Forelimb muscle (tissue), 1 donor: ENCODE measurements at regions not wholly inside any gene's neighbourhood (a gene's known extent, or its start where the extent isn't known, plus 50 kb on each side); places are given as distances from the start of the nearest gene placed in this dataset.
"Not testable (repeated sequence)": the region's sequence is repeated elsewhere in the genome, so short reads cannot be mapped to it uniquely, and the experiment has no call there.

ENCODE experiments used
- DNase-seq: peaks from one replicate; pipeline ENCODE4 v3.0.0-alpha.2; 2013; ENCODE audit warnings: low read depth

GRCh38 chr5:93359296-93359959 is 221.6 kb downstream of the NR2F1-AS1 start:
- no peak for DNase-seq

- no peak for DNase-seq
Measured at GRCh38 chr5:93358176-93358575, 222.8 kb downstream of the NR2F1-AS1 start.

DNA sequence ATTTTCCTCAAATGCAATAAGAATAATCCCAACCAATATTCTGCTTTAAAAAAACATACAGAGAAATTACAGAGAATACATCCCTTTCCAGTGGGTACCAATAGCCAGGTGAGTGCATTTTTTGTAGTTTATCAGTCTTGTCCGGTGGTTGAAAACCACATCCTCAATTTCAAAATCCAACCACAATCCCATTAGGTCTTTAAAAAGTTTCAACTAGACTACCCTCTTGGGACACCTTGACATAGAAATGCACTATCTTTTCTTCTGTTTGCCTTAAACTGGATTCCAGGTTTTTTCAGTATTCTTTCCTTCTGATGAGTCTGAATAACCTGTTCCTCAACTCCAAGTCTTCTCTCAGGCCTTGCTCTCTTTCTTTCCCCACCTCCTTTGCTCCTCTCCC is 223.3 kb downstream of the NR2F1-AS1 start:
- no peak for DNase-seq

DNA sequence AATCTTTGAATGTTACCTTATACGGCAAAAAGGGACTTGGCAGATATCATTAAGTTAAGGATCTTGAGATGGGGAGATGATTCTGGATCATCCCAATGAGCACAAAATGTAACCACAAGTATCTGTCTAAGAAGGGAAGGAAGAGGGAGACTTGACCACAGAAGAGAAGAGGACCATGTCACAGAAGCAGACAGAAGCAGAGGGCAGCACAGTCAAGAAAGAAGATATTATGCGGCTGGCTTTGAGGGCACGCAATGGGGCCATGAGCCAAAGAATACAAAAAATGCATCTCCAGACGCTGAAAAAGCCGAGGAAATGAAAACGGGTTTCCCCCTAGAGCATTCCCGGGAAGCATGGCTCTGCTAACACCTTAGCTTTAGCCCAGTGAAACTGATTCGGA is 225.3 kb downstream of the NR2F1-AS1 start:
- no peak for DNase-seq

- no peak for DNase-seq
Measured at GRCh38 chr5:93352186-93352585, 228.8 kb downstream of the NR2F1-AS1 start.

- no peak for DNase-seq
Measured at GRCh38 chr5:93349613-93350012, 231.4 kb downstream of the NR2F1-AS1 start.

DNA sequence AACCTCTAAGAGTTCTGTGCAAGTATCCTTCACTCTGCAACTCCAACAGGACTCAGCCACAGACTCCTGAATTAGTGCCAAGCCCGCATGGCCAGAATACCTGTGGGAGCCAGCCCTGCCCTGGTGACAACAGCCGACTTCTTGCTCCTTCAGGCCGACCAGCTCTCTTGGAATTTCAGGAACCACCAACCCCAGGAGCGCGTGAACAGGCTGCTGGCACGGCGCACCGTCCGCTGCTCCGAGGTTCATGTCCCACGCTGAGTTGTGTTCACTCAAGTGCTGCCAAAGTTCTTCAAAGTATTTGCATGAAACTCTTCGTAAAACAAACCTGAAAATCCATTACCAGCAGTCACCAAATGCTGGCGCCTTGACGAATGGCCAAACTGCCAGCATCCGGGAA is 232.8 kb downstream of the NR2F1-AS1 start:
- no peak for DNase-seq

DNA sequence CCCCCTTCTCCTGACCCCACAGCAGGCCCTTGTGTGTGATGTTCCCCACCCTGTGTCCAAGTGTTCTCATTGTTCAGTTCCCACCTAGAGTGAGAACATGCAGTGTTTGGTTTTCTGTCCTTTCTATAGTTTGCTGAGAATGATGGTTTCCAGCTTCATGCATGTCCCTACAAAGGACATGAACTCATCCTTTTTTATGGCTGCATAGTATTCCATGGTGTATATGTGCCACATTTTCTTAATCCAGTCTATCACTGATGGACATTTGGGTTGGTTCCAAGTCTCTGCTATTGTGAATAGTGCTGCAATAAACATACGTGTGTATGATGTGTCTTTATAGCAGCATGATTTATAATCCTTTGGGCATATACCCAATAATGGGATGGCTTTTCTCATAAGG is 234.2 kb downstream of the NR2F1-AS1 start:
- not testable (repeated sequence) for DNase-seq

- DNase-seq: no peak
Measured at GRCh38 chr5:93346301-93346700, 234.7 kb downstream of the NR2F1-AS1 start.

DNA sequence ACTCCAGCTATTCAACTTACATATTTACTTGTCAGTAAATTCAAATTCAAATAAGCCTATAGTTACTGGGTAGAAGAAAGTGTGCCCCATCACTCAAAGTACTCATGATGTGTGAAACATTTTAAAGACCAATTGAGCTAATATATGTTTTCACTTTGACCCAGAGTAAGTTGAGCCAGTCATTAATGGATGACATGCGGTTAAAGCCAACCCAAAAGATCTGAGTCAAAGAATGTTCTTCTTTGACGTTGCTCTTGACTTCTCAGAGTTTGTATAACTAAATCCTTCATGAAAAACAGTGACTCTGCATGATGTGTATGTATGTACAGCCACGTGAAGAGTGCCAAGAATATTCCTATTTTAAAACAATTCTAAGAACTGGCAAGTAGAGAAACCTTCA is 237.4 kb downstream of the NR2F1-AS1 start:
- no peak for DNase-seq

GRCh38 chr5:93342563-93343061 is 238.4 kb downstream of the NR2F1-AS1 start:
- DNase-seq: no peak

- DNase-seq: no peak
Measured at GRCh38 chr5:93340881-93341280, 240.1 kb downstream of the NR2F1-AS1 start.

DNA sequence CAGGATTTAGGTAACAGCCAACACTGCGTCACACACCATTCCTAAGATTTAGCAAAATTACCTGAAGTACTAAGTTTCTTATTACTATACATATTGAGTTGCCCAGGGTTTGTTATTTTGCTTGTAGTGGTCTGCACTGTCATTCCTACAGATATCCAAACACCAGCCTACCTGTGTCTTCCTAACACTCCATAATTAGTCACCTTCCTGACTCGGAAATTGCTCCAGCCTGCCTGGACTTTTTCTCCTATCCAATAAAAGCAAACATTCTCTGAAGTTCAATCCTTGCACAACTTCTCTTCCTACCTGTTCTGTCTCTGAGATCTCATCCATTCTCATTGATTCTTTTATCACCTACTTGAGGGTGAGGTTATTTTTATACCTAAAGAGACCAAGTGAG is 243.9 kb downstream of the NR2F1-AS1 start:
- DNase-seq: no peak

DNA sequence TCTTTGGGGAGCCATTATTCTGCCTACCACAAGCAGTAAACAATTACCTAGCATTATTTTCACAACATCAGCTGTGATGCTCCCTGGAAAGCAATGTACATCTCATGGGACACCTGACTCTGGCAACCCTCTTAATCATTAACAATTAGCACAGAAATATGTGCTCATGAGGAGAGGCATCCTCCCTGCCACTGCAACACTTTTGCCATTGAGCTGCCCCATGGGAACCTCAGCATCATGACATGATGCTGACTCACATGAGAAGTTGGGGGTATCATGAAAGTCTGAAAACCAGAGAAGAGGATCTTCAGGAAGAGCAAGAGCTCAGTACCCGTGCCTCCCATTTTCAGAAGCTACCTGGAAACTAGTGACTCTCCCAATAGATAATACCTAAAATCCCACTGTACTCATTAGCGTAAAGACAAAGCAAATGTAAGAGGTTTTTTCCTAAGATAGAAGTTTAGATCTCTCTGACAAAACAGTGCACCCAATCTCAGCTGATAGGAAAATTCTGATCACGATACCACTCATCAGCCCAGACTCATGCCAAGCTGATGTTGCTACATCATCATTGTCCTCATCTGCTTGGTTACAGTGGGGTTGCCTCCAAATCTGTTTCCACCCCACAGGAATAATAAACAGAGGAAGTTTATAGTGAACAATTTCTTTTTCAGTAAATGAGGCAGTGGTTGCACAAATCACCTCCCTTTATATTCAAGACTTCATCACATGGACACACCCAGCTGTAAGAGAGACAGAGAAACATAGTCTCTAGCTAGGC is 244.5 kb downstream of the NR2F1-AS1 start:
- DNase-seq: no peak

DNA sequence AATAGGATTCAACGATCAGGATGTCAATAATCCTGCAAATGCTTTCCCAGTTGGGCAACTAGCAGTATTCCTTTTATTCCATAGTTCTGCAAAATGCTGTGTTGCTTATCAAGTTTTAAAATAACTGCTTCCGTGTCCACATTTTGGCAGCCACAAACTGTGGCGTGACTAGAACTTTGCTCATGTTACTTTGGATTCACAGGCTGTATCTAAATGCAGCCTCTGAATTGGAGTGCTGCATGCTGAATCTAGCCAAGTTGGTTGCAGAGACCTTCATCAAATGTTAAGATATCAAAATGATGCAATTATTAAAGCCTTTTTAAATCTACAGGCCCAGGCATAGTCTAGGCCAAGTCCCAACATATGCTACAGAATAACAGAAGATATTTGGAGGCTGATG is 249.2 kb downstream of the NR2F1-AS1 start:
- no peak for DNase-seq

DNA sequence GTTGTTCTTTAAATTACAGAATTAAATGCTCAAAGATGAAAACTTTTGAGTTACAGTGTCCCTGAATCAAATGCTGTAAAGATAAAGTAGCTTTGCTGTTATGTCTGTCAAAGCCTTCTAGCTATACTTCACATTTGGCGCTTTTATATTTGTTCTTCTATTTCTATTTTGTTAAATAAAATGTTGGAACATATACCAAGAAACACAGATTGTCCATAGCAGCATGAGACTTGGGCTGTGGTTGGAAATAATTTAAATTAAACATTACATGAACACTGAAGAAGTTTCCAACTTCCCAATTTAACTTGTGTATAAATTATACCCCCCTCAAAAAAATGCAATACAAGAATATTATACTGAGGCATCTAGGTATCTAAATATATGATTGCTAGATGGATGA is 249.8 kb downstream of the NR2F1-AS1 start:
- no peak for DNase-seq

DNA sequence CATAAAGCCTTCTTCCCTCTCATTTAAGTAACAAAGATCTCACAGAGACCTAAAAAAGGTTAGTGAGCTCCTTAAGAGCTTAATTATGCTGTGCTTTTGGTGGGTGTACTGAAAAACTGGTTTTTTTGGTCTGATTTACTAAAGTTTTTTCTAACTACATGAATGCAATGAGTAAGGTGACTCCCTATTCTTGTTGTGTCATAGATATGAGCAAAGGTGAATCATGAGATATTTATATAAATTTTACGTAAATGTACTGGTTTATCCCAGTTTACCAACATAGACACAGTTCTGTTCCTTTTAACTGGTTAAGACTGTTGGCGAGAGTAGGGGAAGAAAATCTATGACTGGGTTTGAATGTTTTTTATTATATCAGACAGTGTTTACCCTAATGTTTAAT is 250.5 kb downstream of the NR2F1-AS1 start:
- DNase-seq: no peak

- no peak for DNase-seq
Measured at GRCh38 chr5:93329756-93330155, 251.3 kb downstream of the NR2F1-AS1 start.

DNA sequence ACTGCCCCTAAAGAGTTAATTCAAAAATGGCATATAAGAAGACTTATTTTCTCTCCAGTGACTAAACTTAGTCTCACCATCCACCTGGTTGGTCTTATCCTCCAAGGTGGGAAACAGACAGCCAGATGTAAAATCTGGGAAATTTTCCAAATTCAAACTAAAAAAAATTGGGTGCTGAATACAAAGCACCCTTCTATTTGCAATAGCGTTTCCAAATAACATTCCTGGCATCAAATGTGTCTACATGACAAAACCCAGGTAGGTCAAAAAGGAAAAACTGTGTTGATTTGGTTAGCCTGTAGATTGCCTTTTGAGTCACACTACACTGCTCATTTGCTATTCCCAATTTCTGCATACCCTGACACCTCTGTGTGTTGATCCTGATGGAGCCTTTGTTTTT is 252.2 kb downstream of the NR2F1-AS1 start:
- DNase-seq: no peak

- DNase-seq: no peak
Measured at GRCh38 chr5:93327605-93328004, 253.4 kb downstream of the NR2F1-AS1 start.

- no peak for DNase-seq
Measured at GRCh38 chr5:93325946-93326345, 255.1 kb downstream of the NR2F1-AS1 start.

GRCh38 chr5:93322974-93323860 is 257.8 kb downstream of the NR2F1-AS1 start:
- no peak for DNase-seq
